ENCODE measurements at regions not wholly inside any gene's neighbourhood (a gene's known extent, or its start where the extent isn't known, plus 50 kb on each side); places are given as distances from the start of the nearest gene placed in this dataset.

DNA sequence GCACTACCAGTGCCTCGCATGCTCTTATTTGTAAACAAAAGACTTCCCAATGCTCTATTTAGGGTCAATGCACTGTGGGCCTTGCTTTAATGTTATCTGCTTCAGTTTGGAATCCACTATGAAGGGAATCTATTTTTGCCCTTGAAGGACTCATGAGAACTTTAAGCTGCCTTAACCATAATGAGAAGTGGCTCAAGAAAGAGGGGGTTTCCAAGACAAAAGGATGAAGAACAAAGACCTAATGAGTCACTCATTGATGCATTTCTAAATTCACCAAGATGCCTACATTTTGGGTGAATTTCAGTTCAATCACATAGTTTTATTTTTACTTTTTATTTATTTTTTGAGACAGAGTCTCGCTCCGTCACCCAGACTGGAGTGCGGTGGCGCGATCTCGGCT lies 228.2 kb downstream of the LY86 start:
- ATAC-seq (ENCODE audit: insufficient read depth, low FRiP score) (no peak), DNase-seq (no peak)
- Histone ChIP-seq H3K27me3 (ENCODE audit: control insufficient read depth in 3 of 3, insufficient read depth in 3 of 3, low read length in 2 of 3) (no peaks in the 10 kb centered on the region), H3K36me3 (ENCODE audit: control insufficient read depth in 4 of 4, insufficient read depth in 4 of 4, low read length in 4 of 4) (no peaks in the 10 kb centered on the region), H3K4me3 (no peak overlapping the region), H3K4me1 (ENCODE audit: control insufficient read depth in 5 of 5, insufficient read depth in 5 of 5, low read length in 5 of 5) (peaks cover 0 to 6% (median 4%) of the 10 kb centered on the region in 5 donors), H3K27ac (ENCODE audit: low read depth in 1 of 2, low read length in 1 of 2) (no peak overlapping the region), H3K9ac (ENCODE audit: insufficient read depth in 1 of 2, low read length in 2 of 2) (no peak overlapping the region), H3K9me3 (ENCODE audit: control insufficient read depth in 4 of 4, insufficient read depth in 3 of 4, low read length in 3 of 4) (no peaks in the 10 kb centered on the region)
- WGBS, 2 donors, result 91 to 97% methylated on average over 7 of the region's 7 CpGs
- TF ChIP-seq, protein P1, sequence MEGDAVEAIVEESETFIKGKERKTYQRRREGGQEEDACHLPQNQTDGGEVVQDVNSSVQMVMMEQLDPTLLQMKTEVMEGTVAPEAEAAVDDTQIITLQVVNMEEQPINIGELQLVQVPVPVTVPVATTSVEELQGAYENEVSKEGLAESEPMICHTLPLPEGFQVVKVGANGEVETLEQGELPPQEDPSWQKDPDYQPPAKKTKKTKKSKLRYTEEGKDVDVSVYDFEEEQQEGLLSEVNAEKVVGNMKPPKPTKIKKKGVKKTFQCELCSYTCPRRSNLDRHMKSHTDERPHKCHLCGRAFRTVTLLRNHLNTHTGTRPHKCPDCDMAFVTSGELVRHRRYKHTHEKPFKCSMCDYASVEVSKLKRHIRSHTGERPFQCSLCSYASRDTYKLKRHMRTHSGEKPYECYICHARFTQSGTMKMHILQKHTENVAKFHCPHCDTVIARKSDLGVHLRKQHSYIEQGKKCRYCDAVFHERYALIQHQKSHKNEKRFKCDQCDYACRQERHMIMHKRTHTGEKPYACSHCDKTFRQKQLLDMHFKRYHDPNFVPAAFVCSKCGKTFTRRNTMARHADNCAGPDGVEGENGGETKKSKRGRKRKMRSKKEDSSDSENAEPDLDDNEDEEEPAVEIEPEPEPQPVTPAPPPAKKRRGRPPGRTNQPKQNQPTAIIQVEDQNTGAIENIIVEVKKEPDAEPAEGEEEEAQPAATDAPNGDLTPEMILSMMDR (IDR thresholded peaks at IDR 0.05; ENCODE audit: control extremely low read depth, extremely low read depth), result no peak

DNA sequence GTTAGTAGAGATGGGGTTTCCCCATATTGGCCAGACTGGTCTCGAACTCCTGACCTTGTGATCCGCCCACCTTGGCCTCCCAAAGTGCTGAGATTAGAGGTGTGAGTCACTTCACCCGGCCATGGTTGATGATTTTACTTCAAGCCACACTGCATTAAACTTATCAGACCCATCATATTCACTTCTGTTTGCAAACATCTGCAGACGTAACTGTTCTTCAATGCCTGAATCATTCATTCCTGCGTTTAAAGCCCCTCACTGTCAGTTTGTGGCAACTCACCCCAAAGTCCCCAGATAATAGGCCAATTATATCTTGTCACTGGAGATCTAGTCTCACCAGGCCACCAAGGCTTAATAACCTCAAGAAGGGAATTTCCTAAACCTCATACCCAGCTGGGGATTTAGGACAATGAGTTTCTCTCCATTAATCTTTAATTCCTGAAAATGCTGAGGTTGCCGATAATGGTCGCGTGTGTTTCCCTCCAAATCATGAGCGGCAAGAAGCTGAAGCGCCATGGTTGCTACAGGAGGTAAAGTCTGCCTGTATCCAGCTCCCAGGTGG lies 229.6 kb downstream of the LY86 start:
- H3K4me1 ChIP-seq (ENCODE audit: control insufficient read depth in 5 of 5, insufficient read depth in 5 of 5, low read length in 5 of 5), result peaks cover 0 to 3% (median 0%) of the 10 kb centered on the region in 5 donors
- no peak overlapping the region for H3K9ac ChIP-seq (ENCODE audit: insufficient read depth in 1 of 2, low read length in 2 of 2)
- H3K27me3 ChIP-seq (ENCODE audit: control insufficient read depth in 3 of 3, insufficient read depth in 3 of 3, low read length in 2 of 3), result no peaks in the 10 kb centered on the region
- ATAC-seq (ENCODE audit: insufficient read depth, low FRiP score), result no peak
- H3K9me3 ChIP-seq (ENCODE audit: control insufficient read depth in 4 of 4, insufficient read depth in 3 of 4, low read length in 3 of 4), result no peaks in the 10 kb centered on the region
- no peak overlapping the region for H3K27ac ChIP-seq (ENCODE audit: low read depth in 1 of 2, low read length in 1 of 2)
- TF ChIP-seq, protein P1 (IDR thresholded peaks at IDR 0.05; ENCODE audit: control extremely low read depth, extremely low read depth), result no peak
- no peaks in the 10 kb centered on the region for H3K36me3 ChIP-seq (ENCODE audit: control insufficient read depth in 4 of 4, insufficient read depth in 4 of 4, low read length in 4 of 4)
- no peak for DNase-seq
- 92 to 95% methylated on average over 10 of the region's 10 CpGs for WGBS, 2 donors
- no peak overlapping the region for H3K4me3 ChIP-seq

DNA sequence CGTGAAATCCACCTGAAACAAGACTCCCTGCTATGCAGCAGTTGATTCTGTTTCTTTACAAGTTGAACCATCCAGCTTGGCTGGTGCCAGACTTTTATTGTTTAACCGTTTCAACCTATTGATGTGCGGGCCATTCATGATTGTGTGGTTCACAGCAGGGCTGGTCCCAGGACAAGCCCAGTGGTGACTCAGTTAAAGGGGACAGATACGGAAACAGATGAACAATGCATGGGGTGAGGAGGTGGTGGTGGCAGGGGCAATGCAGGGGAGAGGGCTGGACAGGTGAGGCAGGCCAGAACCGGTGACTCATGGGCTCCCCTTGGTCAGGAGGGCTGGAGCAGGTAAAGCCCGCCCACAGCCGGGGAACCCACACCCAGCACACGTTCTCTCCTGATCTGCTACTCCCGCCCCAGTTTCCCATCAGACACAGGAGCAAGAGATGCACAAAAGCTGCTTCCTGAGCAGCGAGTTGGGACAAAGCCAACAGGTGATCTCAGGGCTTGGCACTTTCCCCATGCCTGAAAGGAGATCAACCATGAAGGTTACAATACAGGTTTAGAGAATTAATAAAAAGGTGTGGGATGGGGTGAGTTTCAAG lies 232.2 kb downstream of the LY86 start:
- 78 to 84% methylated on average over 10 of the region's 10 CpGs for WGBS, 2 donors
- no peak overlapping the region for H3K27ac ChIP-seq (ENCODE audit: low read depth in 1 of 2, low read length in 1 of 2)
- no peaks in the 10 kb centered on the region for H3K36me3 ChIP-seq (ENCODE audit: control insufficient read depth in 4 of 4, insufficient read depth in 4 of 4, low read length in 4 of 4)
- no peak overlapping the region for H3K4me3 ChIP-seq
- no peaks in the 10 kb centered on the region for H3K27me3 ChIP-seq (ENCODE audit: control insufficient read depth in 3 of 3, insufficient read depth in 3 of 3, low read length in 2 of 3)
- H3K4me1 ChIP-seq (ENCODE audit: control insufficient read depth in 5 of 5, insufficient read depth in 5 of 5, low read length in 5 of 5), result peaks cover 0 to 3% (median 0%) of the 10 kb centered on the region in 5 donors
- peak in 2 of 3 donors; percentile 37 to 57 for DNase-seq
- ATAC-seq (ENCODE audit: insufficient read depth, low FRiP score), result no peak
- no peaks in the 10 kb centered on the region for H3K9me3 ChIP-seq (ENCODE audit: control insufficient read depth in 4 of 4, insufficient read depth in 3 of 4, low read length in 3 of 4)
- TF ChIP-seq, protein P1 (IDR thresholded peaks at IDR 0.05; ENCODE audit: control extremely low read depth, extremely low read depth), result no peak
- H3K9ac ChIP-seq (ENCODE audit: insufficient read depth in 1 of 2, low read length in 2 of 2), result no peak overlapping the region

All from lung (tissue), 11 donors.